HepG2 (cell line): ENCODE measurements at regions not wholly inside any gene's neighbourhood (a gene's known extent, or its start where the extent isn't known, plus 50 kb on each side); places are given as distances from the start of the nearest gene placed in this dataset.

Experiments
- CTCF ChIP-seq: sonication (generic); formaldehyde crosslinking; IDR thresholded peaks from 2 replicates; pipeline ENCODE4 v1.5.0; 2020; ENCODE audit warnings: mild to moderate bottlenecking, missing genetic modification reagents, moderate library complexity
- FOXA1 ChIP-seq, 2 experiments: fragments of 450-650 bp in 1 of 2; sonication (generic) in 1 of 2; formaldehyde crosslinking in 1 of 2; IDR thresholded peaks; 2 replicates each; pipeline versions ENCODE4 v1.4.0 to v1.6.1; 2016 to 2020; ENCODE audit warnings: missing genetic modification reagents in 1 of 2
- GTF2F1 ChIP-seq: fragments of 150-350 bp; IDR thresholded peaks from 2 replicates; pipeline ENCODE4 v1.6.1; 2014; ENCODE audit warnings: low read length
- KMT2A ChIP-seq: sonication (generic); formaldehyde crosslinking; IDR thresholded peaks from 2 replicates; pipeline ENCODE4 v1.4.0; 2020; ENCODE audit warnings: missing genetic modification reagents
- NCOR1 ChIP-seq: fragments of 200-600 bp; sonication (generic); IDR thresholded peaks from 2 replicates; pipeline ENCODE4 v1.7.0; 2017; ENCODE audit warnings: antibody characterized with exemption, low read length, borderline replicate concordance
- POLR2A ChIP-seq, 2 experiments: IDR thresholded peaks; 2 replicates each; pipeline ENCODE4 v1.6.1; 2011; ENCODE audit warnings: low read depth in 2 of 2, low read length in 2 of 2, mild to moderate bottlenecking in 1 of 2, moderate library complexity in 1 of 2; ENCODE audit not compliant: insufficient read depth in 1 of 2
- POLR2AphosphoS5 ChIP-seq: IDR thresholded peaks from 2 replicates; pipeline ENCODE4 v1.6.1; 2012; ENCODE audit warnings: low read depth, low read length
- ZNF33B ChIP-seq: sonication (generic); formaldehyde crosslinking; IDR thresholded peaks from 2 replicates; pipeline ENCODE4 v1.5.1; 2020; ENCODE audit warnings: mild to moderate bottlenecking, missing genetic modification reagents
- ZNF430 ChIP-seq: sonication (generic); formaldehyde crosslinking; IDR thresholded peaks from 2 replicates; pipeline ENCODE4 v1.9.0; 2021; ENCODE audit warnings: mild to moderate bottlenecking, missing genetic modification reagents
- ZNF788 ChIP-seq: sonication (generic); formaldehyde crosslinking; IDR thresholded peaks from 2 replicates; pipeline ENCODE4 v1.5.0; 2020; ENCODE audit warnings: mild to moderate bottlenecking, missing genetic modification reagents, borderline replicate concordance

- TF ChIP-seq ZNF33B (CRISPR knock-in tag): no peak
- TF ChIP-seq NCOR1: no peak
- no peak for TF ChIP-seq GTF2F1
- no peak for TF ChIP-seq FOXA1 (IDR thresholded peaks at IDR 0.05)
- no peak for TF ChIP-seq FOXA1 (CRISPR knock-in tag; IDR thresholded peaks at IDR 0.05)
- TF ChIP-seq KMT2A (CRISPR knock-in tag): no peak
- no peak for TF ChIP-seq ZNF788 (CRISPR knock-in tag)
- no peak for TF ChIP-seq CTCF (CRISPR knock-in tag)
- no peak for TF ChIP-seq POLR2AphosphoS5
- no peak for TF ChIP-seq POLR2A (IDR thresholded peaks at IDR 0.05; ENCODE audit: insufficient read depth in 1 of 2, low read depth in 2 of 2, low read length in 2 of 2)
- TF ChIP-seq ZNF430 (CRISPR knock-in tag): no peak
Observed at GRCh38 chr3:111246967-111247760, 175.5 kb downstream of the NECTIN3 start.
